ENCODE measurements at regions not wholly inside any gene's neighbourhood (a gene's known extent, or its start where the extent isn't known, plus 50 kb on each side); places are given as distances from the start of the nearest gene placed in this dataset.

DNA sequence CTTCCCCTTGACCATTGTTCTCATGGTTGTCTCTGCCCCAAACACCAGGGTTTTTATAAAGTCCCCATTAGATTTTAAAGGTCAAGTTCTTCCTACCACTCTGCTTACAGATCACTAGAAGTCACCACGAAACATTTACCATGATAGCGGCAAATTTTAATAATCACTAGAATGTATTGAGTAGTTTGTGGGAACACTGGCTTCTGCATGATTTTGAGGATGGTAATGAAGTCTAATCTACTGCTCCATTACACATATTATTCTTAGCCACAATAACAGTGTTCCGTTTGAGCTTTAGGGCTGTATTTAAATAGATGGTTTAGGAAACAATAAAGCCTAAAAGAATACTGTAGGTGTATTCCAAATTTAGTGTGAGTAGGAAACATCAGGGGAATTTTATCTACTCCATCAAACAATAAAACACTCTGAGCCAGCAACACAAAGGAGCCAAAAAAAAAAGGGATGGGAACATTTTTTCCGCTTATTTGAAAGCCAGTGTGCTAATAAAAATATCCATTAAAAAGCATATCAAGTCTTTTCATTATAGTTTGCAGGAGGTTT is 49.7 kb downstream of the KLF12 start:
- DNase-seq (ENCODE audit: low read depth), result no peak

DNA sequence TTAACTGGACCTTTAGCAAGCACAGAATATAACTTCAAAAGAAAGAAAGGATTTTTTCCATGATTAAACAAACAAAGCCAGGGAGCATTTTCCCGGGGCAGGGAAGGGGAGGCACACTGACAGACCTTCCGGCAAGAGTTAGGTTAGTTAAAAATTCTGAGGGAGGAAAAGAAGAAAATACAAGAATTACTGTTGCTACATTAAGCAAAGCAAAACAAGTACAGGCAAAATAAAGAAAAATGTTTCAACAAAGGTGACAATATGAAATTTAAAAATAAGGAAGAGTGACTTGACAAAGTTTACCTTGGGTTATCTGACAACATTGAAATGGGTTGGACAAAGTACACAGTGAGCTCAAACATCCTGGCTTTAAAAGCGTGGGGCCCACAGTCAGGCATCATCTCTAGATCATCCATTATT is 51.5 kb downstream of the KLF12 start:
- no peak for DNase-seq (ENCODE audit: low read depth)

DNA sequence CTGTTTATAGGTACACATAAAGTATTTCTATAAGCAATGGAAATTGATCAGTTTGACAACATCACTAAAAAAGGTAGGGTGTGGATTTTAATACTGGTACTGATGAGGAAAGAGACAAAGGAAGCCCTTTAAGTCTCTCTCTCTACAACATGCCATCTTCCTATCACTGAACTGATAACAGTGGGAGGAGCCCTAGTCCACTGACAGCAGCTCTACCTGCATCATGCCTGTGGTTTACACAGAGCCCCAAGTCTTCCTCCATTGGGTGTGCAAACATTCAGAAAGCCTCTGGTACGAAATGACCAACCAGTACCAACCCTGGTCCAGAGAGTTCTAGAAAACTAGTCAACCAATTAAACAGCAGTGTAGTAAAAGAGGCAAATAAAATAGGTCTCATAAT is 53.4 kb downstream of the KLF12 start:
- no peak for DNase-seq (ENCODE audit: low read depth)

DNA sequence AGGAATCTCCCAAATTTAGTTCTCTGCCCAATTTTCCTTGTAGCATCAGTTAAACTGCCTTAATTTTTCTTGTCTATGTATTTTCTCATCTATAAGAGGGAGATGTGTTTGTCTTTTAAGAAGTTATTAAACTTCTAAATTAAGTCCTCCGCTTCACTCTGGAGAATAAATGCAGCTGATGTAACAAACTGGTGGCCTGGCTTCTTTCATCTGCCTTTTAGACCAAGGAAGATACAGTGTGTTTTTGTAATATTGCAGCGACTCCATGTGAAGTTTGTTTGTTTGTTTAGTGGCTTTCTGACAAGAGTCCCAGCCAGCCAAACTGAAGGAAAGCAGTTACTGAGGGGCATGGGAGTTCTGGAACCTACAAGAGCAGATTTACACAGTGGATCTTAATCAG is 56.4 kb downstream of the KLF12 start:
- no peak for DNase-seq (ENCODE audit: low read depth)

DNA sequence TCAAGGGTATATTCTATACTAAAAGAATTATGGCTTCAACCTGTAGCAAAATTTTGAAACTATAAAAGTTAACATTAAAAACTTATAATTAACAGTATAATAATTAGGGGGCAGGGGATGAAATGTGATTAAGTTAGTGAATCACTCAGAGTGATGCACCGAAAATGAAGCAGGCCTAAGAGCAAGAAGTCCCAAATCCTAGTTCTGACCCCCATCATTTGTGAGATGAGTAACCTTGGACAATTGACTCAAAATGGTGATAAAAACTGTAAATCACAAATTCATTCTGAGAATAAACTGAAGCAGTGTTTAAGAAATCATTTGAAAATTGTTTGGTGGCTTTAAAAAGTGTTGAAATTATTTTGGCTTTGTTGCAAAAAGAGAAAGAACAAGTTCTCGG is 56.8 kb downstream of the KLF12 start:
- DNase-seq (ENCODE audit: low read depth), result no peak

DNA sequence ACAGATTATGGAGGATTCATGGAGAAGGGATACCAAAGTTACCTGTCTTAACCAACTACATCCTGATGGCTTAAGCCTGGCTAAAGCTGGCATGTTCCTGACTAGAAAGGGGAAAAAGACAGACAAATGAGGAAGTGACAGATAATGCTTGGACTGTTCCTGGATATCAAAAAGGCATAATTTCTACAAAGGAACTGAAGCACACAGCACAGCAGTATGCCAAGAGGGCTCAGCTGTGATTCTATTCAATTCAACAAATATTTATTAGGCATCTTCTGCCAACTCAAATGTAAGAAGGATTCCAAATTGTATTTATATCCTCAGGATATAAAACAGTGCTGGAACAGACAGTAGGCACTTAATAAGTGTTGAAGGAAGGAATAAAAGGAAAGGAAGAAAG is 59.5 kb downstream of the KLF12 start:
- no peak for DNase-seq (ENCODE audit: low read depth)

DNA sequence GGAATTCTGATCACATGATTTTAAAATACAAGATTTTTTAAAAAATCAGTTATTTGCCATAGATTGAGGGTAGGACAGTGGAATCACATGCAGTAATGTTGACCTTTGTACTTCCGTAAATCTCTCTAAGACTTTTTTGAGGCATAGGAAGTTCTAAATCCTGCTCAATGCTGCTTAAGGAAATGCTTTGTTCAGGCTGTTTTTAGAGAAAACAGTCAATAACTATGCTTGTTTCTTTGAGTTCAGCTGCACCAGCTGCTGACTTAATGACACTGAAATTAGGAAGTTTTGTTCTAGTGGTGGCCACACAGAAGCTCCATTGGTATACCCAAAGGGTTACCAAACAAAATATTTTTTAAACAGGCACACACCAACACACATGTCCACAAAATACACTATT is 60.9 kb downstream of the KLF12 start:
- no peak for DNase-seq (ENCODE audit: low read depth)

DNA sequence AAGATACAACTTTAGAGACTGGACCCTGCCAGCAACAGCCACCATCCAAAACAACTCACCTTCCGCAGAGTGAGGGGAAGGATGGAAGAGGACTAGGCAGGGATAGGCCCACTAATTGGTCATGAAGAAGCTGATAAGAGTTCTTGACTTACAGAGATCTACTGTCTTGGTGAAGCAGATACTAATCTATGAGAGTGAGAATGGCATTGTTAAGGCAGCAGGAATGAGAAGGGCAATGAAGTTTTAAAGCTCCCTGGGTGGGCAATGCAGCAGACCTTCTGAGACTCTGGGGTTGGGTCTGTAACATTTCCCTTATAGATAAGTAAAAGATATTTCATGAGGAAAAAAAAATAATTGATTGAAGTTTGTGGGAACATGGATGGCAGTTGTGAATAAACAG is 63.7 kb downstream of the KLF12 start:
- DNase-seq (ENCODE audit: low read depth), result no peak

DNA sequence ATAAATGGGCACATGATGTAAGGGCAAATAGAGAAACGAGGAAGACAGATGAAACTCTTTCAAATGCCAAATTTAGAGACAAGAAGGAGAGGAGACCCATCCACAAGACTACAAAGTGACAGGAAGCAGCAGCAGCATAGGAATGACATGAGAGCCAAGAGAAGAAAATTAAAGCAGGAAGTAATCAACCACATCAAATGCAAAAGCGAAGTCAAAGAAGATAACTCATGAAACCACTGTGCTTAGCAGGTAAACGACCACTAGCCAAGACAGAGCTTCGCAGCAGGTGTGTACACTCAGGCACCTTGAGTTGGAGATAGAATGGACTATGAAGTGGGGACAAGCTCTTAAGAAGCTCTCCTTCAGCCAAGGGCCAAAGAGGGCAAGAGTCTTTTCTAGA is 64.1 kb downstream of the KLF12 start:
- DNase-seq (ENCODE audit: low read depth), result no peak

DNA sequence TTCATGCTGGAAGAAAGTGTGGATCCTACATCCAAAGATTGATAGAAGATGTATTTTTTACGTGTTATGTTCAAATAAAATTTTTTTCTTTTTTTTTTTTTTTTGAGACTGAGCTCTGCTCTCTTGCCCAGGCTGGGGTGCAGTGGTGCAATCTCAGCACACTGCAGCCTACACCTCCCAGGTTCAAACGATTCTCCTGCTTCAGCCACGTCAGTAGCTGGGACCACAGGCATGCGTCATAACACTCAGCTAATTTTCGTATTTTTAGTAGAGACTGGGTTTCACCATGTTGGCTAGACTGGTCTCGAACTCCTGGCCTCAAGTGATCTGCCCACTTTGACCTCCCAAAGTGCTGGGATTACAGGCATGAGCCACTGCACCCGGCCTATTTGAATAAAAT is 65.7 kb downstream of the KLF12 start:
- DNase-seq (ENCODE audit: low read depth), result no peak

DNA sequence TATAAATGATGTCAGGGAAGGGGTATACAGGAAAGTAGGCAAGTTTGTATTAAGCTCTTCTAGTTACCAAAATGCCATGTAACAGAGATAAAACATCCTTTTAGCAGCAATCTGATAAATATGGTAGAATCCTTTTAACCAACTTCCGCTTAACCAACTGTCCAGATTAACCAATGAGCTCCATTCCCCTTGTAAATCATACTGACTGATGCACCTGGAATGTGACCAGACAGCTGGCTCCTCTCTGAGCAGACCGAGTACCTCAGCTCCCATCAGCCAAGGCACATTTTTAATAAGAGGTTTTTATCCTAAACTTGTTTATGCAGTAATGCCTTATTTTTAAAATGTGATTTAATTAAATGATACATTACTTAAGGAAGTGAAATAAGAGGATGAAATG is 66.4 kb downstream of the KLF12 start:
- no peak for DNase-seq (ENCODE audit: low read depth)

DNA sequence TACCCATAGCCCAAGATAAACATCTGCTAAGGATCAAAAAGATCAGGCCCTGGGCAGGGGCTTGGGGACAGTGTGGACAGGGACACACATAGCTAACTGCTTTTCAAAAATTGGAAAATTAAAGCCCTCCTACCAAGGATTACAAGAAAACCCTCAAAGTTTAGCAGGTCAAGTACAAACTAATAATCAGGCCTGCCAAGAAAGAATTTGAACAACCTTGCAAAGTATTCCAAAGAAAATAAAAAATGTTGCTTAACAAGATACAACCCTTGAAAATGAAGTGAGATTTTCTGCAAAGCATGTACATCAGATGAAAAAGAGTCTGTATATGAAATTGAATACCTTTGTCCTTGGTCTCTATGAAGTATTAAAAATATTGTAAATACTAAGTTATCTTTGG is 67.3 kb downstream of the KLF12 start:
- DNase-seq (ENCODE audit: low read depth), result no peak

DNA sequence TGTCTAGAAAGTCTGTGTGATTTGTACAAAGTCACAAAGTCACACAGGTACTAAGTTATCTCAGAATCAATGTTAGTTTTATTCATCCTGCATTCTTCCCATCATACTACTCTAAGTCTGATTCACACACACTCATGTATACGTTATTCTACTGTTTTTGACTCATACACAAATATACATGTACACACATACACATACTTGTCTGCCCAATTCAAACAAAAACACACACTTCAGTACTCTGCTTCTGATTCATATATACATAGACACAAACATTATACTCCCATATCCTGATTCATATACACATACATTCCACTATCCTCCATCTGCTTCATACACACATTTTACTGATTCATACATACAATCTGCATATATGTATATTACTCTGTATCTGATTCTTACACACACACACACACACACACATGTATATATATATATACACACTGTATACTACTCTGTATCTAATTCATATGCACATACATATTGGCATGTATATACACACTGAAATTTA is 69.3 kb downstream of the KLF12 start:
- no peak for DNase-seq (ENCODE audit: low read depth)

DNA sequence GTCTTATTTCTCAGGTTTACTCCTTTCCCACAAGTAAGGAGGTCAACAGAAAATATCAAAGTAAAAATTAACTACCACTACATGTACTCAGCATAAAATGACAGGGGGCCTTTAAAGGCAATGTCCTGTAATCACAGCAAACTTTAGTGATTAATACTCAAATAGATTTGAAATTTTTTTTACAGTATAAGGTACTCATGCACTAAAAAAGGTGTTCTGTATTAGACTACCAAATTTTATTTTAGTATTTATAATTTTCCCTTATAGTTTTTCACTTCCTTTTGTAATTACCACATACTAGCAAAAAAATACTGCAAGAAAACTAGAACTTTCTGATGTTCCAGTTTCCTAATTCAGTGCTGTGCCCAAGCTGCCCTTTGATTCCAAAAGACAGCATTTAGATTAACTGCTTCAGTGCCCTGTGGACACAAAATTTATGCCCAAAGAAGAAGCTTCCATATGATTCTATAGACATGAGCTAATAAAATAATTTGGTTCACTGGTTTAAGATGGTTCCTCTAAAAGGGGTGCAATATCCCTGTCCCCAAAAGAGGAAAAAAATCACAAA is 70.6 kb downstream of the KLF12 start:
- no peak for DNase-seq (ENCODE audit: low read depth)

DNA sequence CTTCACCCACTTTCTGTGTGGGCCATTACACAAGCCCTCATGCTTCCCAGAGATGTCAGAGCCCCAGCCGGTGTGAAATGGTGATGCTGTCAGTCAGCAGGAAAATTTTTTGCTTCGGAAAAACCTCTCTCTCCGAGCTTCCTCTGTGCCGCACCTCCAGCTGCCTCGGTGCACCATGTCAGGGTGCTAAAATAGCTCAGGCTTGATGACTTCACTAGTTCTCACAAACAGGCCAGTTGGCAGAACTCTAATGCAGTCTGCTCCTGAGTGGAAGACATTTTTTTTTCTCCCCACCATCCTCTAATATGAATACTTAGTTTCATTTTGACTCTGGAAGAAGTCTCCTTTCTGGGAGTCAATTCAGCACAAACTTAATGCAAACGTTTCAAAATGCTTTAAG is 71.3 kb downstream of the KLF12 start:
- DNase-seq (ENCODE audit: low read depth), result no peak

DNA sequence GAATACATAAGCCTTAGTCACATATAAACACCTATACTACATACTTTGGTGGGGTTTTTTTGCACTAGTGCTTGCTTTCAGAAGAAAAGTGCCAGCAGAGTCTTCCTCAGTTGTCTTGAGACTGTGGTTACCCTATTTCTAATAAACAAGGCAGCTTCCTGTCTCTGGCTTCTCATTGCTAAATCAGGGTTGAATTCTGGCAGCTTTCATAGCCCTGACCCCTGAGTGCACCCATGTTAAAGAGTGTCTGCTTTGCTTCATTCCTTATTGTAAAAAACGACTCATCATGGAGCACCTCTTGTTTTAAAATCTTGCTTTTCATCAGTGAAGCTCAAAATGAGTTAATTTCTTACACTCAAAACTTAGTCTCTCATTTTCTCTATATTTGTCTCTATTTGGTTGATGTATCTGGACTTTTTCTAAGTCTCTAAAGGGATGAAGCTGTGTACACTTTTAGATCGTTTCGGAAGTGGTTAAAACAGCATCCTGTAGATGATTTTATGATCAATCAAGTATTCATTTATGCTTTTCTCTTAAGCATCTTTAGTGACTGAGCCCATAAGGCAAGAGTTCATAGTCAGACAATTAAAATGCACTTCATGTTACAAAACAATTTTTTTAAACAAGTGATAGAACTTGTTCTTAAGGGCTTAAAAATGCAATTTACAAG is 72.1 kb downstream of the KLF12 start:
- DNase-seq (ENCODE audit: low read depth), result no peak

DNA sequence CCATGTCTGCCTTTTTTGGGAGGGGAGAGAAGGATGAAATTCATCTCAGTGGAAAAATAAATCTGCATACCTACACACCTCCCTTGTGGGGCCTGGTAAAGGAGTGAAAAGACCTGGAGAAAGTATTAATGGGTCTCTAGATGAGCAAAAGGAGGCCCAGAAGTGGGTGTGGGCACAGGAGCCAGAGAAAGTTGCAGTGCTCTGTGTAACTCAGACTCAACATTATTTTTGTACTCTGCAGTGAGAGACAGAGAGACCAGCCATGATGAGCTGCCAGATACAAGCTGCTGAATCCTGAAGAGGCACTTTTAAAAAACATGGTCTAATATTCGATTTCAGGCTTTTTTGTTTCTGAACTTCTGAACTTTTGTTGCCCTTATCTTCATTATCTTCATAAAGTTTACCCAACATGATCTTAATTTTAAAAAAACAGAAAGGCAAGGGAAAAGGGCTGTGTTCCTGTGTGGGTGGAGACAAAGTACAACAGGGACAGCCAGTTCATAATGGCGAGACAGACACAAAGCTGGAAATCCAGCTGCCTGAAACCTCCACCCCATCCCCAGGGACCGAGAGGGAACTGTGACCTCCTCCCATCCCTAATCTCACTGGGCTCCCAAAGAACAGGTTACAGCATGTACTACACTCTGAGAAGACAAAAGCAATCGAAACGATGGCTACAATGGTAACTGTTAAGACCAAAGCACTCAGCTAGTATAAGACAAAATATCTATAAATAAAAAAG is 77.2 kb downstream of the KLF12 start:
- no peak for DNase-seq (ENCODE audit: low read depth)

DNA sequence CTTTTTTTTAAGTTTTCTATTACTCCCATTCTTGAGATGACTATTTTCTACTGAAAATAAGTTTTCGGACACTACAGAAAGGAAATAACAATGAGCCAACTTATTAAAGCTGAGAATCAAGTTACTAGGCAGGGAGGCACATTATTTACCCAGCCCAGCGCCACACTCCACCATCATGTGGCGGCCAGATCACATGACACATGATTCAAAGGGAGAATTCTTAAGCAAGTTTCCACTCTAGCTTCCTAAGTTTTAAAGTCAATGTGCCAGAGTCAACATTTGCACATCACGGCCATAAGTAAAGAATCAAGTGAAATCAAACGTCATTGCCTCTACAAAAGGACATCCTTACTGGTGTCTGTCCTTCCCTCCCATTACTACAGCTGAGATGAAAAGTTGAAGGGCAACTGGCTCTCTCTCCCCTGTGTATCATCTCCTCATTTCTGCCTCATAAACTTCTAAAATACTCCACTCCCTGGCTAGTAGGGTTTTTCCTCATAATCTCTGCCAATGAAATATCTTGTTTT is 81.7 kb downstream of the KLF12 start:
- DNase-seq (ENCODE audit: low read depth), result no peak

DNA sequence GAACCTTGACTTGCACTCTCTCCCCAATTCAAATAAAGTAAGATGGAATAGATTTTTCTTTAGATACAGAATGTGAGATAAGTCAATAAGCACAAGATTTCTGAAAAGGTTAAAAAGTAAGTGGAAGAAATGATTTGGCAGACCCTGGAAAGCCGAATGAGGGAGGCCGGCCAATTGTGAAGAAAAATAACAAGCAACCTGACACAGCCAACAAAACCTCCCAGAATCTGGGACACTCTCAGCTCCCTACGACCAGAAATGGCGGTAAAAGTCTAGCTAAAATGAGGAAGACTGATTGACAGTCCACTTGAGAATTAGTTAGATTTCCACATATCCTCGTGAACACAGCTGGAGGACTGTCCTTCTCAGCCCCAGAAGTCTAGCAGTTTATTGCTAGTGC is 85.4 kb downstream of the KLF12 start:
- no peak for DNase-seq (ENCODE audit: low read depth)

DNA sequence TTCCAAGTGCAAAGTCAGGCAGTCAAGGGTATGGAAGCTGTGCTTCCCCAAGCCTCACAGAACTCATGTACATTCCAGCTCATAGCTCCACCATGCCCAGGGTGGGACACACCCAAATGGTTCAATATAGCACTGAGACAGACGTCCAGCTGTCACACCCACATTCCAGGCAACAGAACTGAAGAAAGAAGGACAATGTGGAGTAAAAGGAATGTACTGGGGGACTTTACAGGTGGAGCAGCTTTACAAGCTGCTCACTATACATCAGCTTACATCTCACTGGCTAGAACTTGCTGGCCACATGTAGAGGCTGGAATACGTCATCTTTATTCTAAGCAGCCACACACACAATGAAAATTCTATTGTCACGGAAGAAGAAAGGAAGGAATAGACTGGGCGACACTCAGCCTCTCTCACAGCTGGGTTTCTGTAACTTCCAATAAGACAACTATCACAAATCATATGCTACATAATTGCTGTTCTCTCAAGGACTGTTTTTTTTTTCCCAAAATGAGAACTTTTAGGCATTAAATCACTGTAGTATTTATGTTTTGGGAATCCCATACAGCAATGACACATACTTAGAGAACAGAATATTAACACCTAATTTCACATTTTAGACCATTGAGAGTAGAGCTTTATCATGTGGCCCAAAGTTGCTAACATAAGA is 86.1 kb downstream of the KLF12 start:
- DNase-seq (ENCODE audit: low read depth), result no peak

DNA sequence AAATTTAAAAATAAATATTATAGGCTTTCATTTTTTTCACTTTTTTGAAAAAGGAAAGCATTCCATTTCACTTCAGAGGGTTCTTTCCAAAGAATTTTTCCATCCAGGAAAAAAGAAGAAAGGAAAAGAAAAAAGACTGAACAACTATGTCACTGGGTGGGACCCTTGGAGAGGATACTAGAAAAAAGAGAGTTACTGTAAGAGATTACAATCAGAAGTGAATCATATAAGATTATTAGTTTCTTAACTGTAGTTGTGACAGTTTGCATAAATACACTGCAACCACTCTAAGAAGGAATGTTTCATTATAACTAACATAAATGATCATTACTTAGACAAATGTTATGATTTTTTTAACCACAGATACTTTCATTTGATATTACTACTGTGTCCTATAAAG is 87.8 kb downstream of the KLF12 start:
- no peak for DNase-seq (ENCODE audit: low read depth)

DNA sequence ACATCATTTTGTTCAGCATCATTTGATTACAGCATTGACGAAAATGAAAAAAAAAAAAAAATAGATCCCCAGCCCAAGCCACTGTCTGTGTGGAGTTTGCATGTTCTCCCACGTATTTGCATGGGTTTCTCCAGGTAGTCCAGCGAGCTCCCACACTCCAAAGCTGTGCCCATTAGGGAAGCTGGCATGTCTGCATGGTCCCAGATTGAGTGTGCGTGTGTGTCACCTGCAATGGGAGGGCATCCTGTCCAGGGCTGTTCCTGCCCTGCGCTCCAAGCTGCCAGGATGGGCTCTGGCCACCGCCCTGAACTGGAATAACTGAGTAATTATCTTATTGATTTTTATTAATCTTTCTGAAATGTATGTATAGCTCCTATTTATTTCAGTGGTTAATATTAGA is 88.6 kb downstream of the KLF12 start:
- no peak for DNase-seq (ENCODE audit: low read depth)
